RPMI7951 (cell line): ENCODE measurements at regions not wholly inside any gene's neighbourhood (a gene's known extent, or its start where the extent isn't known, plus 50 kb on each side); places are given as distances from the start of the nearest gene placed in this dataset.

ENCODE experiments used
- DNase-seq: peaks from one replicate; pipeline ENCODE4 v3.0.0-alpha.2; 2012; ENCODE audit warnings: low read depth

GRCh38 chr10:21022821-21023220, 125.7 kb upstream of the NEBL start:
- DNase-seq = no peak

GRCh38 chr10:21021843-21022594, 124.9 kb upstream of the NEBL start:
- DNase-seq = no peak

GRCh38 chr10:21021231-21021630, 124.1 kb upstream of the NEBL start:
- no peak for DNase-seq

GRCh38 chr10:21020545-21020944, 123.4 kb upstream of the NEBL start:
- DNase-seq = peak; percentile 30

- no peak for DNase-seq
These were observed 122.3 kb upstream of the NEBL start for GRCh38 chr10:21019436-21019835.

- DNase-seq = no peak
These were observed 118.7 kb upstream of the NEBL start for GRCh38 chr10:21015851-21016250.

GRCh38 chr10:21014141-21014540, 117.0 kb upstream of the NEBL start:
- DNase-seq = no peak

GRCh38 chr10:21011433-21012018, 114.4 kb upstream of the NEBL start:
- DNase-seq = no peak

GRCh38 chr10:21010615-21011014, 113.5 kb upstream of the NEBL start:
- no peak for DNase-seq

GRCh38 chr10:21003240-21003822, 106.2 kb upstream of the NEBL start:
- DNase-seq = no peak

GRCh38 chr10:21002091-21002878, 105.2 kb upstream of the NEBL start:
- DNase-seq = no peak

- no peak for DNase-seq
These were observed 102.6 kb upstream of the NEBL start for GRCh38 chr10:20999699-21000098.

GRCh38 chr10:20998036-20998435, 100.9 kb upstream of the NEBL start:
- DNase-seq = no peak

GRCh38 chr10:20995123-20995987, 98.2 kb upstream of the NEBL start:
- no peak for DNase-seq

GRCh38 chr10:20993830-20994527, 96.9 kb upstream of the NEBL start:
- DNase-seq = peak; percentile 54

- DNase-seq = peak; percentile 43
These were observed 96.3 kb upstream of the NEBL start for GRCh38 chr10:20993389-20993788.

GRCh38 chr10:20991526-20991925, 94.4 kb upstream of the NEBL start:
- no peak for DNase-seq

GRCh38 chr10:20990604-20991003, 93.5 kb upstream of the NEBL start:
- peak; percentile 11 for DNase-seq

GRCh38 chr10:20988357-20988983, 91.4 kb upstream of the NEBL start:
- DNase-seq = no peak

GRCh38 chr10:20986049-20986448, 88.9 kb upstream of the NEBL start:
- no peak for DNase-seq
